Peyer's patch (tissue), 4 donors: ENCODE measurements at regions not wholly inside any gene's neighbourhood (a gene's known extent, or its start where the extent isn't known, plus 50 kb on each side); places are given as distances from the start of the nearest gene placed in this dataset.

ENCODE experiments used
- CTCF ChIP-seq, 6 experiments: fragments of 450-650 bp in 4 of 6; fragments of 200-600 bp in 2 of 6; sonication (generic) in 1 of 6; IDR thresholded peaks; one replicate each; pipeline ENCODE4 v1.5.1; 2017 to 2019; ENCODE audit warnings: antibody characterized with exemption in 6 of 6, mild to moderate bottlenecking in 3 of 6, moderate library complexity in 1 of 6
- POLR2A ChIP-seq, 2 donors: fragments of 450-650 bp; IDR thresholded peaks; one replicate each; pipeline ENCODE4 v1.5.1; 2017; ENCODE audit warnings: antibody characterized with exemption in 2 of 2, mild to moderate bottlenecking in 2 of 2, moderate library complexity in 2 of 2

GRCh38 chr14:86640288-86640687 lies 1110.3 kb downstream of the FLRT2 start:
- TF ChIP-seq CTCF (IDR thresholded peaks at IDR 0.05) (no peak), POLR2A (IDR thresholded peaks at IDR 0.05) (no peak)
